ENCODE measurements at regions not wholly inside any gene's neighbourhood (a gene's known extent, or its start where the extent isn't known, plus 50 kb on each side); places are given as distances from the start of the nearest gene placed in this dataset.

GRCh38 chr2:16141641-16141921 is 201.2 kb downstream of the MYCN start:
- no peak for DNase-seq

- DNase-seq = no peak
Observed at GRCh38 chr2:16140771-16141640, 200.7 kb downstream of the MYCN start.

- no peak for DNase-seq
Observed at GRCh38 chr2:16139663-16140615, 199.6 kb downstream of the MYCN start.

GRCh38 chr2:16138811-16139662 is 198.7 kb downstream of the MYCN start:
- no peak for DNase-seq

- no peak for DNase-seq
Observed at GRCh38 chr2:16137080-16137755, 196.9 kb downstream of the MYCN start.

- DNase-seq = no peak
Observed at GRCh38 chr2:16136461-16137035, 196.2 kb downstream of the MYCN start.

- DNase-seq = no peak
Observed at GRCh38 chr2:16135913-16136310, 195.6 kb downstream of the MYCN start.

GRCh38 chr2:16135196-16135912 is 195.0 kb downstream of the MYCN start:
- no peak for DNase-seq

GRCh38 chr2:16134436-16135165 is 194.3 kb downstream of the MYCN start:
- no peak for DNase-seq

GRCh38 chr2:16130906-16131400 is 190.6 kb downstream of the MYCN start:
- no peak for DNase-seq

- no peak for DNase-seq
Observed at GRCh38 chr2:16130541-16130880, 190.2 kb downstream of the MYCN start.

GRCh38 chr2:16129716-16130540 is 189.6 kb downstream of the MYCN start:
- DNase-seq = no peak

- DNase-seq = no peak
Observed at GRCh38 chr2:16128746-16129610, 188.6 kb downstream of the MYCN start.

- no peak for DNase-seq
Observed at GRCh38 chr2:16127958-16128357, 187.6 kb downstream of the MYCN start.

- DNase-seq = no peak
Observed at GRCh38 chr2:16127276-16127940, 187.1 kb downstream of the MYCN start.

- DNase-seq = no peak
Observed at GRCh38 chr2:16126517-16127275, 186.3 kb downstream of the MYCN start.
